ENCODE measurements at regions not wholly inside any gene's neighbourhood (a gene's known extent, or its start where the extent isn't known, plus 50 kb on each side); places are given as distances from the start of the nearest gene placed in this dataset.

- H2AFZ ChIP-seq = no peak overlapping the region
- TF ChIP-seq CTCF (conservative IDR thresholded peaks at IDR 0.05) (no peak), EZH2 (IDR thresholded peaks at IDR 0.05; ENCODE audit: low read depth) (no peak)
- no peak overlapping the region for H3K4me3 ChIP-seq
- no peaks in the 10 kb centered on the region for H3K4me1 ChIP-seq (replicated peaks; ENCODE audit: insufficient read depth)
- H3F3A ChIP-seq (ENCODE audit: insufficient read depth, low read depth) = no peaks in the 10 kb centered on the region
- ChIA-PET POLR2A (ENCODE audit: unreplicated experiment) (no interaction called here), CTCF (no interaction called here)
- peaks cover 43% of the 10 kb centered on the region for H3K27me3 ChIP-seq (ENCODE audit: insufficient read depth, low read depth)
- H3K36me3 ChIP-seq (ENCODE audit: low read depth) = no peaks in the 10 kb centered on the region
- no TSS peak for BruUV-seq (replicated peaks)
- no peaks in the 10 kb centered on the region for H3K9me2 ChIP-seq (ENCODE audit: insufficient read depth)
- H3K4me2 ChIP-seq = no peak overlapping the region
- DNase-seq = no peak
- no peaks in the 10 kb centered on the region for H3K9me3 ChIP-seq (ENCODE audit: insufficient read depth, low read depth)
- no peaks in the 10 kb centered on the region for H4K20me1 ChIP-seq (ENCODE audit: insufficient read depth)
- H3K79me2 ChIP-seq (ENCODE audit: low read depth) = no peaks in the 10 kb centered on the region
- intact Hi-C loops (cut with micrococcal nuclease; ENCODE audit: unreplicated experiment) = no loop called here
- no peak overlapping the region for H3K27ac ChIP-seq
Observed at GRCh38 chr2:236693531-236693930, 123.9 kb downstream of the ACKR3 start.

DNA sequence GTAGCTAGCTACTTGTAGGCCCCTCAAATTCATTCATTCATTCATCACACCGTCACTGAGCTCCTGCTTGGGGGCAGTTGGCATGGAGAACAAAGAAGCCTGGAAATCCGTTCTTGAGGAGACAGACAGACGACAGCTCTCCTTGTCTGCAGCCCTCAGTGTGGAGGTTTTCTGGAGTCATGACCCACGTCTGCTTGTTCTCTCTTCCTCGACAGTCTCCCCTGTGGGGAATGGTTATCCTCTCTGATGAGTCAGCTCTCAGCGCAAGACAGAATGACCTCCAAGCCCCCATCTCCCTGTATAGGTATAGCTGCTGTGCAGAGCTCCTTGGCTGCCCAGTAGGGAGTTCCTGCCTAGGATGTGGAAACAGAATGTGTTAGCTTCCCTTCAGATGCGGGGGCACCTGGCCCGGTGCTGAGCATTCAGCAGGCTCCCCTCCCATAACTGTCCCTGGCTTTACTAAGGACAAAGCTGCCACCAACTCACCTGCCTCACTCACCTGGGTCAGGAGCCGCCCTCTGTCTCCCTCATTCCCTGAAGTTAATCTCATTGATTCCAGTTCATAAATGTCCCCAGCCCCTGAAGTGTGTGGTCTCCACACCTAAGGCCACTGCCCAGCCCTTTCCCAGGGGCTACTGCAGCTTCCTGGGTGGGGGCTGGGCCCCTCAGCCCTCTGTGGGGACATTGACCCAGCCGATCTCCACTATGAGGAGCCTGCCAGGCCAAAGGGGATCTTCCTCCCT, 124.7 kb downstream of the ACKR3 start:
- Histone ChIP-seq H3K27ac (no peak overlapping the region), H3K9me3 (ENCODE audit: insufficient read depth, low read depth) (no peaks in the 10 kb centered on the region), H2AFZ (no peak overlapping the region), H3F3A (ENCODE audit: insufficient read depth, low read depth) (no peaks in the 10 kb centered on the region), H3K36me3 (ENCODE audit: low read depth) (no peaks in the 10 kb centered on the region), H3K9me2 (ENCODE audit: insufficient read depth) (no peaks in the 10 kb centered on the region), H4K20me1 (ENCODE audit: insufficient read depth) (no peaks in the 10 kb centered on the region), H3K4me3 (no peak overlapping the region), H3K4me1 (replicated peaks; ENCODE audit: insufficient read depth) (no peaks in the 10 kb centered on the region), H3K79me2 (ENCODE audit: low read depth) (no peaks in the 10 kb centered on the region), H3K27me3 (ENCODE audit: insufficient read depth, low read depth) (peaks cover 43% of the 10 kb centered on the region), H3K4me2 (no peak overlapping the region)
- intact Hi-C loops (cut with micrococcal nuclease; ENCODE audit: unreplicated experiment) = no loop called here
- ChIA-PET CTCF (no interaction called here), POLR2A (ENCODE audit: unreplicated experiment) (no interaction called here)
- no peak for DNase-seq
- no TSS peak for BruUV-seq (replicated peaks)
- TF ChIP-seq EZH2 (IDR thresholded peaks at IDR 0.05; ENCODE audit: low read depth) = no peak
- TF ChIP-seq CTCF (conservative IDR thresholded peaks at IDR 0.05) = no peak

DNA sequence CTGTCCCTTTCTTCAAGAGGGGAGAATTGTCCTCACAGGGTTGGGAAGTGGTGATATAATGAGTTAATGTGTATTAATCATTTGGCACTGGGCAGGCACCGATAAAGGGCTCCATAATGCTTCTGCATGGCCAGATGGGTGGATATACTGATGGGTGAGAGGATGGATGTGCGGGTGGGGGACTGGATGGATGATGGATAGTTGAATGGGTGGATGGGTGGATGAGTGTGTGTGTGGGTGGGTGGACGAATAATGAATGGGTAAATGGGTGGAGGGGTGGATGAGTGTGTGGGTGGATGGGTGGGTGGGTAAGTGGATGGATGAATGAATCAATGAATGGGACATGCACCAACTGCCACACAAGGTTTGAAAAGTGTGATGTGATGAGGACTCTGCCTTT, 127.2 kb downstream of the ACKR3 start:
- DNase-seq = no peak
- no peaks in the 10 kb centered on the region for H3K4me1 ChIP-seq (replicated peaks; ENCODE audit: insufficient read depth)
- H3F3A ChIP-seq (ENCODE audit: insufficient read depth, low read depth) = no peaks in the 10 kb centered on the region
- H3K36me3 ChIP-seq (ENCODE audit: low read depth) = no peaks in the 10 kb centered on the region
- no peaks in the 10 kb centered on the region for H4K20me1 ChIP-seq (ENCODE audit: insufficient read depth)
- no peak overlapping the region for H2AFZ ChIP-seq
- peaks cover 32% of the 10 kb centered on the region for H3K27me3 ChIP-seq (ENCODE audit: insufficient read depth, low read depth)
- no peak overlapping the region for H3K4me2 ChIP-seq
- H3K9me3 ChIP-seq (ENCODE audit: insufficient read depth, low read depth) = no peaks in the 10 kb centered on the region
- no peak overlapping the region for H3K4me3 ChIP-seq
- BruUV-seq (replicated peaks) = no TSS peak
- intact Hi-C loops (cut with micrococcal nuclease; ENCODE audit: unreplicated experiment) = no loop called here
- no peaks in the 10 kb centered on the region for H3K9me2 ChIP-seq (ENCODE audit: insufficient read depth)
- ChIA-PET POLR2A (ENCODE audit: unreplicated experiment) (no interaction called here), CTCF (no interaction called here)
- H3K79me2 ChIP-seq (ENCODE audit: low read depth) = no peaks in the 10 kb centered on the region
- TF ChIP-seq EZH2 (IDR thresholded peaks at IDR 0.05; ENCODE audit: low read depth) (no peak), CTCF (conservative IDR thresholded peaks at IDR 0.05) (no peak)
- H3K27ac ChIP-seq = no peak overlapping the region
